ENCODE measurements at regions not wholly inside any gene's neighbourhood (a gene's known extent, or its start where the extent isn't known, plus 50 kb on each side); places are given as distances from the start of the nearest gene placed in this dataset.

DNA sequence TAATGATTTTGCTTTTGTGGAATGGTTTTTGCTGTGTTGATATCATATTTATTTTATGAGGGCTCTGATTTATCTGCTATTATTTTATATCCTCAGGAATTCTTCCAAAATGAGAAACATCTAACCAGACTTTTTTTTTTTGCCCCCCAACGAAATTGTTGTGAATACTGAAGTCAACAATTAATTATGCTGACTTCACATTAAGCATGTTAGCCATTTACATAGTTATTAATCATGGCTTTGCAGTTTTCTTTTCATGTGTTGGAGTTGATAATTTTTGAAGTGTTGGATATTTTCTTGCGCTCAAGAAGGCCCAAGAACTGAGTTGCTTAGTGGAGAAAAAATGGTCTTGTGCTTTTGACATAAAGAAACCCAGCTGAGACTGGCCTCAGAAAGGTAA lies 246.6 kb upstream of the CRY1 start:
- DNase-seq, result no peak
- TF ChIP-seq, protein P1, sequence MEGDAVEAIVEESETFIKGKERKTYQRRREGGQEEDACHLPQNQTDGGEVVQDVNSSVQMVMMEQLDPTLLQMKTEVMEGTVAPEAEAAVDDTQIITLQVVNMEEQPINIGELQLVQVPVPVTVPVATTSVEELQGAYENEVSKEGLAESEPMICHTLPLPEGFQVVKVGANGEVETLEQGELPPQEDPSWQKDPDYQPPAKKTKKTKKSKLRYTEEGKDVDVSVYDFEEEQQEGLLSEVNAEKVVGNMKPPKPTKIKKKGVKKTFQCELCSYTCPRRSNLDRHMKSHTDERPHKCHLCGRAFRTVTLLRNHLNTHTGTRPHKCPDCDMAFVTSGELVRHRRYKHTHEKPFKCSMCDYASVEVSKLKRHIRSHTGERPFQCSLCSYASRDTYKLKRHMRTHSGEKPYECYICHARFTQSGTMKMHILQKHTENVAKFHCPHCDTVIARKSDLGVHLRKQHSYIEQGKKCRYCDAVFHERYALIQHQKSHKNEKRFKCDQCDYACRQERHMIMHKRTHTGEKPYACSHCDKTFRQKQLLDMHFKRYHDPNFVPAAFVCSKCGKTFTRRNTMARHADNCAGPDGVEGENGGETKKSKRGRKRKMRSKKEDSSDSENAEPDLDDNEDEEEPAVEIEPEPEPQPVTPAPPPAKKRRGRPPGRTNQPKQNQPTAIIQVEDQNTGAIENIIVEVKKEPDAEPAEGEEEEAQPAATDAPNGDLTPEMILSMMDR (IDR thresholded peaks at IDR 0.05), result no peak
- Histone ChIP-seq H3K27me3 (ENCODE audit: insufficient read depth in 3 of 3, low read length in 2 of 3) (no peaks in the 10 kb centered on the region), H3K36me3 (ENCODE audit: insufficient read depth in 1 of 2, low read depth in 1 of 2) (no peaks in the 10 kb centered on the region), H3K4me1 (no peaks in the 10 kb centered on the region), H3K27ac (no peak overlapping the region), H3K9me3 (no peaks in the 10 kb centered on the region), H3K4me3 (no peak overlapping the region)
- no peak for ATAC-seq
- intact Hi-C loops (cut with DNase I), result no loop called here
- WGBS, 3 donors, result 67 to 78% (median 76%) methylated on average over 2 of the region's 2 CpGs

DNA sequence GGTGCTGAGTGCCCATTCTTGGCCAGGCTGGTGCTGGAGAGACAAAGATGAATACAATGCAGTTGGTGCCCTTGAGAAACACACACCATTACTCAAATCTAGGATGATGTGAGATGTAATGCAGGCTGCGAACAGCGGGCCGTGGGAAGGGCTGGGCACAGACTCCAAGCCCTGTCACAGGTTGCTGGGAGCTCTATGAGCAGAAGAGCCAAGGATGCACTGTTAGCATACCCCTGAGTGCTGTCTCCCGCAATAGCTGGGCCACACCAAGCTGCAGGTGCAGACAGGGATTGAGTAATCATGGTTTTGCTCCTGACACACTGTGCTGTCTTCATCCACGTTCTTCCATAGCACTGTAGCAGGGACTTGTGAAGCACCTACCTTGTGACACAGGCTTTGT lies 247.5 kb upstream of the CRY1 start:
- ATAC-seq, result no peak
- WGBS, 3 donors, result 81 to 90% (median 83%) methylated on average over 5 of the region's 5 CpGs

DNA sequence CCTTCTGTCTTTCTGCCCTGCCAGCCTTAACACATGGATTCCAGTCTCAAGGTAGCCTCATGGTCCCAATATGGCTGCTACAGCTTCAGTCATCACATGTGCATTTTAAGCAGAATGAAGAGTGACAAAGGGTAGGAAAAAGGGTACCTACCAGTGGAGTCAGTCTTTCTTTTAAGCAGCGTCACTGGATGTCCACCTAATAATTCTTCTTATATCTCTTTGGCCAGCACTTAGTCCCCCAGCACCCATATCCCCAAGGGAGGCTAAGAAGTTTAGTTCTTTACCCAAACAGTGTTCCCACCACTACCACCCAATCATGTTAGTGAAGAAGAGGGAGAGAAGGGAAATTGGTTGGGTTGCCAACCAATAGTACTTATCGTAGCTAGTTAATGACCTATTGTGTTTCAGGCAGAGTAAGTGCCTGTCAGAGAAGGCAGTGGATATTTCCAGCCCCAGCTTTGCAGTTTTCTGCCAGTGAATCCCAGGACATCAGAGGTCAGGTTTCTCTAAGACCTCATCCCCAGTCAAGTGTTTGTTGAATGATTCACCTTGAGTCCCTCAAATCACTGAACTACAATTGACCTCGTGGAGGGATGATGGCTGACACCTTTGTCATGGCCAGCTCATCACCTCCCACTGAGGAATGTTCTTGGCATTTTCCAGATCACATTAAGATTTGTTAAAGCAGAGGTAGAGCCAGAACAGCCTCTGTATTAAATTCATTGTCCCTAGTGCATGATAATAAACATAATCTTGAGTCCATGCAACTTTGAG lies 250.9 kb upstream of the CRY1 start:
- no peaks in the 10 kb centered on the region for H3K9me3 ChIP-seq
- H3K36me3 ChIP-seq (ENCODE audit: insufficient read depth in 1 of 2, low read depth in 1 of 2), result no peaks in the 10 kb centered on the region
- H3K27ac ChIP-seq, result no peak overlapping the region
- H3K4me1 ChIP-seq, result no peaks in the 10 kb centered on the region
- no peak overlapping the region for H3K4me3 ChIP-seq
- no peaks in the 10 kb centered on the region for H3K27me3 ChIP-seq (ENCODE audit: insufficient read depth in 3 of 3, low read length in 2 of 3)
- TF ChIP-seq, protein P1 (IDR thresholded peaks at IDR 0.05), result no peak
- ATAC-seq (no peak), DNase-seq (no peak)
- 73 to 82% (median 76%) methylated on average over 3 of the region's 3 CpGs for WGBS, 3 donors
- intact Hi-C loops (cut with DNase I), result no loop called here

More for the DNA sequence above, 247.5 kb upstream of the CRY1 start:
- Histone ChIP-seq H3K4me1 (no peaks in the 10 kb centered on the region), H3K27ac (no peak overlapping the region), H3K36me3 (ENCODE audit: insufficient read depth in 1 of 2, low read depth in 1 of 2) (no peaks in the 10 kb centered on the region), H3K27me3 (ENCODE audit: insufficient read depth in 3 of 3, low read length in 2 of 3) (no peaks in the 10 kb centered on the region), H3K9me3 (no peaks in the 10 kb centered on the region), H3K4me3 (no peak overlapping the region)
- TF ChIP-seq, protein P1 (IDR thresholded peaks at IDR 0.05), result no peak
- intact Hi-C loops (cut with DNase I), result no loop called here
- DNase-seq, result no peak

DNA sequence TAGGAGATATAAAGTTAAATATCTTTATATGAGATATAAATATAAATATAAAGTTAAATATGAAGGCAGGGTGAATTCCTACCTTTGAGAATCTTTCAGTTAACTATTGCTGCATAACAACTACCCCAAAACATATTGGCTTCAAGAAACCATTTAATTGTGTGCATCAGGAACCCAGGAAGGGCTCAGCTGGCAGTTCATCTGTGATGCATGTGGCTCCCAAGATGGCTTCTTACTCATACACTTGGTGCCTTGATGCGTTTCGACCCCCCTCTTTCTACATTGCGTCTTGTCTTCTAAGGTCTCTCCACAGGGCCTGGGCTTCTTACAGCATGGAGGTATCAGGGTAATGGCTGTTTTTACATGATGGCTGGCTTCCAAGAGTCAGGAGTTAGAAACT lies 253.9 kb upstream of the CRY1 start:
- Histone ChIP-seq H3K27ac (no peak overlapping the region), H3K4me3 (no peak overlapping the region), H3K4me1 (no peaks in the 10 kb centered on the region), H3K36me3 (ENCODE audit: insufficient read depth in 1 of 2, low read depth in 1 of 2) (no peaks in the 10 kb centered on the region), H3K9me3 (no peaks in the 10 kb centered on the region), H3K27me3 (ENCODE audit: insufficient read depth in 3 of 3, low read length in 2 of 3) (no peaks in the 10 kb centered on the region)
- intact Hi-C loops (cut with DNase I), result no loop called here
- TF ChIP-seq, protein P1 (IDR thresholded peaks at IDR 0.05), result no peak
- ATAC-seq (no peak), DNase-seq (no peak)
- WGBS, 3 donors, result 91 to 94% (median 94%) methylated on average over 3 of the region's 3 CpGs
